Astrocyte (in vitro differentiated cells and primary cell): ENCODE measurements at regions not wholly inside any gene's neighbourhood (a gene's known extent, or its start where the extent isn't known, plus 50 kb on each side); places are given as distances from the start of the nearest gene placed in this dataset.

Experiments
- DNase-seq: peaks from one replicate; pipeline ENCODE4 v3.0.0-alpha.2; 2010; ENCODE audit warnings: low read depth
- FAIRE-seq: peaks from 2 replicates; lab custom pipeline; 2011; peaks lifted over from hg19 to GRCh38; lab: Jason Lieb, UNC
- H2AFZ ChIP-seq: 2 replicates; pipeline ENCODE4 v1.6.0; 2012; ENCODE audit warnings: low read depth, low read length, inconsistent platforms
- H3K27ac ChIP-seq: 2 replicates; pipeline ENCODE4 v1.5.1; 2011; ENCODE audit warnings: low read depth, low read length, inconsistent platforms
- H3K27me3 ChIP-seq: 2 replicates; pipeline ENCODE4 v1.6.0; 2011; ENCODE audit warnings: low read length, inconsistent platforms; ENCODE audit not compliant: insufficient read depth
- H3K36me3 ChIP-seq: 2 replicates; pipeline ENCODE4 v1.5.1; 2011; ENCODE audit warnings: low read length, inconsistent platforms; ENCODE audit not compliant: insufficient read depth
- H3K4me1 ChIP-seq: 2 replicates; pipeline ENCODE4 v1.5.1; 2011; ENCODE audit warnings: low read length, inconsistent platforms; ENCODE audit not compliant: insufficient read depth
- H3K4me2 ChIP-seq: 2 replicates; pipeline ENCODE4 v1.6.0; 2012; ENCODE audit warnings: low read length, inconsistent platforms
- H3K4me3 ChIP-seq: 2 replicates; pipeline ENCODE4 v1.5.1; 2011; ENCODE audit warnings: low read depth, mild to moderate bottlenecking, low read length, inconsistent platforms; ENCODE audit not compliant: insufficient read depth
- H3K79me2 ChIP-seq: 2 replicates; pipeline ENCODE4 v1.6.0; 2012; ENCODE audit warnings: mild to moderate bottlenecking, low read length, inconsistent platforms; ENCODE audit not compliant: insufficient read depth
- H3K9ac ChIP-seq: 2 replicates; pipeline ENCODE4 v1.6.0; 2012; ENCODE audit warnings: mild to moderate bottlenecking, low read length, inconsistent platforms
- H3K9me3 ChIP-seq: 2 replicates; pipeline ENCODE4 v1.5.1; 2012; ENCODE audit warnings: low read depth, mild to moderate bottlenecking, low read length, inconsistent platforms; ENCODE audit not compliant: insufficient read depth
- H4K20me1 ChIP-seq: 2 replicates; pipeline ENCODE4 v1.6.0; 2012; ENCODE audit warnings: low read length, inconsistent platforms; ENCODE audit not compliant: insufficient read depth
- H3K27ac Mint-ChIP-seq: one replicate; pipeline ENCODE4 v1.8.0; 2021; ENCODE audit warnings: mild to moderate bottlenecking, mixed read lengths; ENCODE audit not compliant: unreplicated experiment
- H3K27me3 Mint-ChIP-seq: one replicate; pipeline ENCODE4 v1.8.0; 2021; ENCODE audit warnings: low read depth, mixed read lengths; ENCODE audit not compliant: unreplicated experiment
- H3K36me3 Mint-ChIP-seq: one replicate; pipeline ENCODE4 v1.8.0; 2021; ENCODE audit warnings: low read depth, mixed read lengths; ENCODE audit not compliant: unreplicated experiment
- H3K4me1 Mint-ChIP-seq: one replicate; pipeline ENCODE4 v1.8.0; 2021; ENCODE audit warnings: low read depth, mixed read lengths; ENCODE audit not compliant: unreplicated experiment
- H3K4me3 Mint-ChIP-seq: one replicate; pipeline ENCODE4 v1.8.0; 2021; ENCODE audit warnings: mild to moderate bottlenecking, moderate library complexity, mixed read lengths; ENCODE audit not compliant: unreplicated experiment
- H3K9me3 Mint-ChIP-seq: one replicate; pipeline ENCODE4 v1.8.0; 2021; ENCODE audit warnings: mild to moderate bottlenecking, mixed read lengths; ENCODE audit not compliant: unreplicated experiment
- EZH2 ChIP-seq: IDR thresholded peaks from 2 replicates; pipeline ENCODE4 v1.6.1; 2012; ENCODE audit warnings: mild to moderate bottlenecking, low read length, inconsistent platforms; ENCODE audit not compliant: insufficient read depth
- TF ChIP-seq, protein P1 (sequence below): IDR thresholded peaks from 2 replicates; pipeline ENCODE4 v1.5.1; 2011; ENCODE audit warnings: low read depth, mild to moderate bottlenecking, inconsistent platforms, low read length, moderate library complexity; ENCODE audit not compliant: insufficient read depth

DNA sequence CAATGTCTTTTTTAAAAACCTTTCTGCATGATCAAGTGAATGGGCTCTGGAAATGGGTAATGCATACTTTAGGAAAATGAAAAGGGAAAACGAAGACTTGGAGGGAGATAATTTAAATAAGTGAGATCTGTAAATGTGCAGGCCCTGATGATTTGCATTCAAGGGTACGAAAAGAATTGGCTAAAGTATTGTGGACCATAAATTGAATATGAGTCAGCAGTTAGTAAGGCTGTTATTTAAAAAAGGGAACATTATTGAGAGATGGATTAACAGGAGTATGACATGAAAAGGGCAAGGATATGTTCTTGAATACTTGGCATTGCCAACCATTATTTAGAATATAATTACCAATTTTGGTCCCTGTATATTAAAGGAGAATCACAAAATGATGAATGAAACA is 125.5 kb downstream of the GPAT3 start:
- Histone ChIP-seq H3K79me2 (no peaks in the 10 kb centered on the region), H3K4me3 (no peak overlapping the region), H3K27ac (no peak overlapping the region), H4K20me1 (no peaks in the 10 kb centered on the region), H3K9ac (no peak overlapping the region), H3K36me3 (no peaks in the 10 kb centered on the region), H3K4me1 (no peaks in the 10 kb centered on the region), H3K27me3 (no peaks in the 10 kb centered on the region), H3K9me3 (no peaks in the 10 kb centered on the region), H2AFZ (no peak overlapping the region), H3K4me2 (no peak overlapping the region)
- H3K27ac Mint-ChIP-seq = no peak overlapping the region
- peaks cover 11% of the 10 kb centered on the region for H3K4me1 Mint-ChIP-seq
- no peaks in the 10 kb centered on the region for H3K36me3 Mint-ChIP-seq
- H3K9me3 Mint-ChIP-seq = no peaks in the 10 kb centered on the region
- DNase-seq (no peak), FAIRE-seq (no peak)
- H3K27me3 Mint-ChIP-seq = no peaks in the 10 kb centered on the region
- TF ChIP-seq, protein P1, sequence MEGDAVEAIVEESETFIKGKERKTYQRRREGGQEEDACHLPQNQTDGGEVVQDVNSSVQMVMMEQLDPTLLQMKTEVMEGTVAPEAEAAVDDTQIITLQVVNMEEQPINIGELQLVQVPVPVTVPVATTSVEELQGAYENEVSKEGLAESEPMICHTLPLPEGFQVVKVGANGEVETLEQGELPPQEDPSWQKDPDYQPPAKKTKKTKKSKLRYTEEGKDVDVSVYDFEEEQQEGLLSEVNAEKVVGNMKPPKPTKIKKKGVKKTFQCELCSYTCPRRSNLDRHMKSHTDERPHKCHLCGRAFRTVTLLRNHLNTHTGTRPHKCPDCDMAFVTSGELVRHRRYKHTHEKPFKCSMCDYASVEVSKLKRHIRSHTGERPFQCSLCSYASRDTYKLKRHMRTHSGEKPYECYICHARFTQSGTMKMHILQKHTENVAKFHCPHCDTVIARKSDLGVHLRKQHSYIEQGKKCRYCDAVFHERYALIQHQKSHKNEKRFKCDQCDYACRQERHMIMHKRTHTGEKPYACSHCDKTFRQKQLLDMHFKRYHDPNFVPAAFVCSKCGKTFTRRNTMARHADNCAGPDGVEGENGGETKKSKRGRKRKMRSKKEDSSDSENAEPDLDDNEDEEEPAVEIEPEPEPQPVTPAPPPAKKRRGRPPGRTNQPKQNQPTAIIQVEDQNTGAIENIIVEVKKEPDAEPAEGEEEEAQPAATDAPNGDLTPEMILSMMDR = no peak
- no peak for TF ChIP-seq EZH2
- no peak overlapping the region for H3K4me3 Mint-ChIP-seq

DNA sequence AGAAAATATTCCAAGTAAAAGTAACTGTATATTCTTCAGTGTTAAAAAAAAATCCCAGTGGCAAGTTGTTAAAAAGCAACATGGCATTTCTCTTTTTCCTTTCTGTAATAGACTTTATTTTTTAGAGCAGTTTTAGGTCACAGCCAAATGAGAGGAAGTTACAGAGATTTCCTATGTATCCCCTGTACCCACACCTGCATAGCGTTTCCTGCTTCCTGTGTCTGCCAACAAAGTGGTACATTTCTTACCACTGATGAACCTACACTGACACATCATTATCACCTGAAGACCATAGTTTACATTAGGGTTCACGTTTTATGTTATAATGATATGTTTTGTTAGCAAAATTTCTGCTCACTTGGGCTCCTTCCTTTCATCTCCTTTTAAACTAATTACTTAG is 124.7 kb downstream of the GPAT3 start:
- no peak for DNase-seq
- Mint-ChIP-seq H3K9me3 (no peaks in the 10 kb centered on the region), H3K4me3 (no peak overlapping the region), H3K4me1 (peaks cover 11% of the 10 kb centered on the region), H3K36me3 (no peaks in the 10 kb centered on the region), H3K27ac (no peak overlapping the region), H3K27me3 (no peaks in the 10 kb centered on the region)
- Histone ChIP-seq H3K79me2 (no peaks in the 10 kb centered on the region), H4K20me1 (no peaks in the 10 kb centered on the region), H3K4me2 (no peak overlapping the region), H3K9me3 (no peaks in the 10 kb centered on the region), H3K9ac (no peak overlapping the region), H2AFZ (no peak overlapping the region), H3K4me1 (no peaks in the 10 kb centered on the region), H3K27ac (no peak overlapping the region), H3K4me3 (no peak overlapping the region), H3K27me3 (no peaks in the 10 kb centered on the region), H3K36me3 (no peaks in the 10 kb centered on the region)
- TF ChIP-seq EZH2 = no peak
- TF ChIP-seq, protein P1 = no peak
- no peak for FAIRE-seq

DNA sequence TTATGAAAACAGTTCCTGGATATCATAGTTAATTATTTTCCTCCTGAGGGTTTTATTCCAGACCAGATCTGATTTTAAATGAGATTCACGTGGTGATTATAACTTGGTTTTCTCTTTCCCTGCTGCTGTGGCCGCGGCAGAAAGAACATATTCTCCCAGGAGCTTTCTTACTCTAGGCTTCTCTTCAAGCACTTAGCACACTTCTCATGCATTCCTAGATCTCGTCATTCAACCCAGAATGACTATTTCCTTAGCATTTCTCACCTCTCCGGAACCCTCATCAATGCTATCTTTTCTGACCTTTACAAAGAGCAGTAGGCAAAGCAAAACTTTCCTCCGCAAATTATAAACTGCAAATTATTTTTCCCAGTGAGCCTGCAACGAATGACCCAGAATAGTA is 122.9 kb downstream of the GPAT3 start:
- no peaks in the 10 kb centered on the region for H4K20me1 ChIP-seq
- DNase-seq = no peak
- H3K9ac ChIP-seq = no peak overlapping the region
- Mint-ChIP-seq H3K9me3 (no peaks in the 10 kb centered on the region), H3K4me1 (peaks cover 11% of the 10 kb centered on the region), H3K4me3 (no peak overlapping the region), H3K27me3 (peaks cover 3% of the 10 kb centered on the region), H3K27ac (no peak overlapping the region), H3K36me3 (no peaks in the 10 kb centered on the region)
- no peaks in the 10 kb centered on the region for H3K9me3 ChIP-seq
- no peaks in the 10 kb centered on the region for H3K79me2 ChIP-seq
- H3K4me2 ChIP-seq = no peak overlapping the region
- no peaks in the 10 kb centered on the region for H3K4me1 ChIP-seq
- no peak overlapping the region for H3K4me3 ChIP-seq
- no peaks in the 10 kb centered on the region for H3K27me3 ChIP-seq
- no peak overlapping the region for H2AFZ ChIP-seq
- H3K36me3 ChIP-seq = no peaks in the 10 kb centered on the region
- no peak for TF ChIP-seq EZH2
- TF ChIP-seq, protein P1 = no peak
- H3K27ac ChIP-seq = no peak overlapping the region
- FAIRE-seq = no peak
